Astrocyte (in vitro differentiated cells and primary cell): ENCODE measurements at regions not wholly inside any gene's neighbourhood (a gene's known extent, or its start where the extent isn't known, plus 50 kb on each side); places are given as distances from the start of the nearest gene placed in this dataset.
A peak's percentile ranks its signal among the peaks of the same experiment; 100 is the strongest.
"Not testable (repeated sequence)": the region's sequence is repeated elsewhere in the genome, so short reads cannot be mapped to it uniquely, and the experiment has no call there.

Experiments used
- DNase-seq: peaks from one replicate; pipeline ENCODE4 v3.0.0-alpha.2; 2010; ENCODE audit warnings: low read depth
- FAIRE-seq: peaks from 2 replicates; lab custom pipeline; 2011; peaks lifted over from hg19 to GRCh38; lab: Jason Lieb, UNC
- H2AFZ ChIP-seq: 2 replicates; pipeline ENCODE4 v1.6.0; 2012; ENCODE audit warnings: low read depth, low read length, inconsistent platforms
- H3K27ac ChIP-seq: 2 replicates; pipeline ENCODE4 v1.5.1; 2011; ENCODE audit warnings: low read depth, low read length, inconsistent platforms
- H3K27me3 ChIP-seq: 2 replicates; pipeline ENCODE4 v1.6.0; 2011; ENCODE audit warnings: low read length, inconsistent platforms; ENCODE audit not compliant: insufficient read depth
- H3K36me3 ChIP-seq: 2 replicates; pipeline ENCODE4 v1.5.1; 2011; ENCODE audit warnings: low read length, inconsistent platforms; ENCODE audit not compliant: insufficient read depth
- H3K4me1 ChIP-seq: 2 replicates; pipeline ENCODE4 v1.5.1; 2011; ENCODE audit warnings: low read length, inconsistent platforms; ENCODE audit not compliant: insufficient read depth
- H3K4me2 ChIP-seq: 2 replicates; pipeline ENCODE4 v1.6.0; 2012; ENCODE audit warnings: low read length, inconsistent platforms
- H3K4me3 ChIP-seq: 2 replicates; pipeline ENCODE4 v1.5.1; 2011; ENCODE audit warnings: low read depth, mild to moderate bottlenecking, low read length, inconsistent platforms; ENCODE audit not compliant: insufficient read depth
- H3K79me2 ChIP-seq: 2 replicates; pipeline ENCODE4 v1.6.0; 2012; ENCODE audit warnings: mild to moderate bottlenecking, low read length, inconsistent platforms; ENCODE audit not compliant: insufficient read depth
- H3K9ac ChIP-seq: 2 replicates; pipeline ENCODE4 v1.6.0; 2012; ENCODE audit warnings: mild to moderate bottlenecking, low read length, inconsistent platforms
- H3K9me3 ChIP-seq: 2 replicates; pipeline ENCODE4 v1.5.1; 2012; ENCODE audit warnings: low read depth, mild to moderate bottlenecking, low read length, inconsistent platforms; ENCODE audit not compliant: insufficient read depth
- H4K20me1 ChIP-seq: 2 replicates; pipeline ENCODE4 v1.6.0; 2012; ENCODE audit warnings: low read length, inconsistent platforms; ENCODE audit not compliant: insufficient read depth
- H3K27ac Mint-ChIP-seq: one replicate; pipeline ENCODE4 v1.8.0; 2021; ENCODE audit warnings: mild to moderate bottlenecking, mixed read lengths; ENCODE audit not compliant: unreplicated experiment
- H3K27me3 Mint-ChIP-seq: one replicate; pipeline ENCODE4 v1.8.0; 2021; ENCODE audit warnings: low read depth, mixed read lengths; ENCODE audit not compliant: unreplicated experiment
- H3K36me3 Mint-ChIP-seq: one replicate; pipeline ENCODE4 v1.8.0; 2021; ENCODE audit warnings: low read depth, mixed read lengths; ENCODE audit not compliant: unreplicated experiment
- H3K4me1 Mint-ChIP-seq: one replicate; pipeline ENCODE4 v1.8.0; 2021; ENCODE audit warnings: low read depth, mixed read lengths; ENCODE audit not compliant: unreplicated experiment
- H3K4me3 Mint-ChIP-seq: one replicate; pipeline ENCODE4 v1.8.0; 2021; ENCODE audit warnings: mild to moderate bottlenecking, moderate library complexity, mixed read lengths; ENCODE audit not compliant: unreplicated experiment
- H3K9me3 Mint-ChIP-seq: one replicate; pipeline ENCODE4 v1.8.0; 2021; ENCODE audit warnings: mild to moderate bottlenecking, mixed read lengths; ENCODE audit not compliant: unreplicated experiment
- EZH2 ChIP-seq: IDR thresholded peaks from 2 replicates; pipeline ENCODE4 v1.6.1; 2012; ENCODE audit warnings: mild to moderate bottlenecking, low read length, inconsistent platforms; ENCODE audit not compliant: insufficient read depth
- TF ChIP-seq, protein P1 (sequence below): IDR thresholded peaks from 2 replicates; pipeline ENCODE4 v1.5.1; 2011; ENCODE audit warnings: low read depth, mild to moderate bottlenecking, inconsistent platforms, low read length, moderate library complexity; ENCODE audit not compliant: insufficient read depth

- no peaks in the 10 kb centered on the region for H3K79me2 ChIP-seq
- H3K9ac ChIP-seq, result no peak overlapping the region
- FAIRE-seq, result no peak
- Mint-ChIP-seq H3K4me3 (no peak overlapping the region), H3K36me3 (no peaks in the 10 kb centered on the region), H3K27ac (no peak overlapping the region), H3K9me3 (no peaks in the 10 kb centered on the region), H3K4me1 (no peaks in the 10 kb centered on the region), H3K27me3 (peaks cover 2% of the 10 kb centered on the region)
- H3K4me2 ChIP-seq, result no peak overlapping the region
- H3K4me3 ChIP-seq, result no peak overlapping the region
- no peaks in the 10 kb centered on the region for H3K27me3 ChIP-seq
- no peaks in the 10 kb centered on the region for H4K20me1 ChIP-seq
- no peak overlapping the region for H2AFZ ChIP-seq
- TF ChIP-seq, protein P1, sequence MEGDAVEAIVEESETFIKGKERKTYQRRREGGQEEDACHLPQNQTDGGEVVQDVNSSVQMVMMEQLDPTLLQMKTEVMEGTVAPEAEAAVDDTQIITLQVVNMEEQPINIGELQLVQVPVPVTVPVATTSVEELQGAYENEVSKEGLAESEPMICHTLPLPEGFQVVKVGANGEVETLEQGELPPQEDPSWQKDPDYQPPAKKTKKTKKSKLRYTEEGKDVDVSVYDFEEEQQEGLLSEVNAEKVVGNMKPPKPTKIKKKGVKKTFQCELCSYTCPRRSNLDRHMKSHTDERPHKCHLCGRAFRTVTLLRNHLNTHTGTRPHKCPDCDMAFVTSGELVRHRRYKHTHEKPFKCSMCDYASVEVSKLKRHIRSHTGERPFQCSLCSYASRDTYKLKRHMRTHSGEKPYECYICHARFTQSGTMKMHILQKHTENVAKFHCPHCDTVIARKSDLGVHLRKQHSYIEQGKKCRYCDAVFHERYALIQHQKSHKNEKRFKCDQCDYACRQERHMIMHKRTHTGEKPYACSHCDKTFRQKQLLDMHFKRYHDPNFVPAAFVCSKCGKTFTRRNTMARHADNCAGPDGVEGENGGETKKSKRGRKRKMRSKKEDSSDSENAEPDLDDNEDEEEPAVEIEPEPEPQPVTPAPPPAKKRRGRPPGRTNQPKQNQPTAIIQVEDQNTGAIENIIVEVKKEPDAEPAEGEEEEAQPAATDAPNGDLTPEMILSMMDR, result no peak
- no peak for TF ChIP-seq EZH2
- no peaks in the 10 kb centered on the region for H3K4me1 ChIP-seq
- no peaks in the 10 kb centered on the region for H3K36me3 ChIP-seq
- peak; percentile 2 for DNase-seq
- no peaks in the 10 kb centered on the region for H3K9me3 ChIP-seq
- no peak overlapping the region for H3K27ac ChIP-seq
These were observed 131.5 kb upstream of the ACBD5 start for GRCh38 chr10:27372095-27372494.

DNA sequence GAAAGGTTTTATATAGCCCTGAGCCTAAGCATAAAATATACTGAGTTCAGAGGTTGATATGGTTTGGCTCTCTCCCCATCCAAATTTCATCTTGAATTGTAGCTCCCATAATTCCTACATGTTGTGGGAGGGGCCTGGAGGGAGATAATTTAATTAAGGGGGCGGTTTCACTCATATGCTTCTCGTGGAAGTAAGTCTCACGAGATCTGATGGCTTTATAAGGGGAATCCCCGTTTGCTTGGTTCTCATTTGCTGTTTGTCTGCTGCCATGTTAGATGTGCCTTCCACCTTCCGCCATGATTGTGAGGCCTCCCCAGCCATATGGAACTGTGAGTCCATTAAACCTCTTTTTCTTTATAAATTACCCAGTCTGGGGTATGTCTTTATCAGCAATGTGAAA lies 130.8 kb upstream of the ACBD5 start:
- H3K79me2 ChIP-seq, H3K4me2 ChIP-seq, H3K9me3 ChIP-seq, FAIRE-seq, H3K36me3 ChIP-seq, H3K27me3 Mint-ChIP-seq, H2AFZ ChIP-seq, H3K27ac ChIP-seq, H4K20me1 ChIP-seq, H3K27me3 ChIP-seq, H3K9me3 Mint-ChIP-seq, H3K9ac ChIP-seq, DNase-seq, H3K36me3 Mint-ChIP-seq, H3K4me3 Mint-ChIP-seq, H3K4me1 ChIP-seq, H3K27ac Mint-ChIP-seq, H3K4me1 Mint-ChIP-seq, H3K4me3 ChIP-seq: not testable (repeated sequence)

GRCh38 chr10:27369880-27370279 lies 129.3 kb upstream of the ACBD5 start:
- no peak overlapping the region for H3K4me2 ChIP-seq
- FAIRE-seq (no peak), DNase-seq (no peak)
- no peaks in the 10 kb centered on the region for H3K79me2 ChIP-seq
- H3K36me3 ChIP-seq, result no peaks in the 10 kb centered on the region
- no peak overlapping the region for H3K27ac ChIP-seq
- Mint-ChIP-seq H3K27me3 (no peaks in the 10 kb centered on the region), H3K4me3 (no peak overlapping the region), H3K36me3 (no peaks in the 10 kb centered on the region), H3K4me1 (no peaks in the 10 kb centered on the region), H3K27ac (no peak overlapping the region), H3K9me3 (no peaks in the 10 kb centered on the region)
- peaks cover 4% of the 10 kb centered on the region for H3K27me3 ChIP-seq
- no peak overlapping the region for H2AFZ ChIP-seq
- H3K9ac ChIP-seq, result no peak overlapping the region
- H4K20me1 ChIP-seq, result no peaks in the 10 kb centered on the region
- no peaks in the 10 kb centered on the region for H3K4me1 ChIP-seq
- no peaks in the 10 kb centered on the region for H3K9me3 ChIP-seq
- TF ChIP-seq, protein P1, result peak; percentile 10
- no peak for TF ChIP-seq EZH2
- no peak overlapping the region for H3K4me3 ChIP-seq
